HG03442 (cell line): ENCODE measurements at regions not wholly inside any gene's neighbourhood (a gene's known extent, or its start where the extent isn't known, plus 50 kb on each side); places are given as distances from the start of the nearest gene placed in this dataset.

ENCODE experiments used
- ATAC-seq: cut with Tn5 transposase; IDR thresholded peaks from one replicate; pipeline ENCODE4 v1.9.1; 2021; ENCODE audit warnings: mild to moderate bottlenecking, moderate library complexity; ENCODE audit not compliant: unreplicated experiment

DNA sequence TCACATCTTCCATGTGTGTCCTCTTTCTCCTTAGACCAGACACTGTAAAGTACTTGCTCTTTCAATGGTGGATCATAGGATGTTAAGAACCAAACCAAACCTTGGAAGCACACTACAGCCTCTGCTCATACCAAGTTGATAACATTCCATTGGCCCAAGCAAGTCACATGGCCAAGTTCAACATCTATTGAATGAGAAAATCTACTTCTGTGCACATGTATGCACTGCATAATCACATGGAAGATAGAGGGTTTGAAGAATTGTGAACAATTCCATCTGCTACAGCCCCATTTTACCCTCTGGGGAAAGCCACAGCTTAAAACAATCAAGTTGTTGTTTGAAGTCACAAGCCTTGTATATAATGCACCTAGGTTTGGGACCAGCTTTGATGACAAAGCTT, 68.2 kb downstream of the MFAP3 start:
- no peak for ATAC-seq

- ATAC-seq = no peak
These were observed 69.0 kb downstream of the MFAP3 start for GRCh38 chr5:154107756-154108155.

DNA sequence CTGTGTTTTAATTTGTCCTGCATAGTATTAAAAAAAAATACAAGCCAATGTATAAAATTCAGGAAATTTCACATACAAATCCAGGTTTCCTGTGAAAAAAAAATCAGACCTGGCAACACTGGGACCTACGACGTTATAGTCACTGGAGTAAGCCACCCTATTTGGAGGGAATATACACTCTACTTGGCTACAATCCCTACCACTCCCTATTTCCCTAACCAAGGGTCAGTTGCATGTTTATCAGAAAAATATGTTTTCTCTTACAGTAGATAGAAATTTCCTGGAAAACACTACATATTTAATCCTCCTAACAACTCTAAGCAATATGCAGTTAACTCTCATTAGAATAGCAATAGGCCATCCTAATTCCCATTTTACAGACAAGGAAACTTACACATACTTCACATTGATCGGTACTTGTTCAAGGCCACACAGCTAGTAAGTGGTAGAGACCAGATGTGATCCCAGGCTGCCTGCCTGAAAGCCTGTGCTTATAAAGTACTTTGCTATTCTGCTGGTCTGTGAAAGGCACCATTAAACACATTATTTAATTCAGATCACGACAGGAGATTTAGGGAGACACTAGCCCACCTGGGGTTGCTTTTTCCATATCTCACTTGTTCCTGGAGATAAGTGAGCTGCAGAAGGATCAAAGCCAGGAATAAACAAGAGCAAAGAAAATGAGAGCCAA, 70.8 kb downstream of the MFAP3 start:
- no peak for ATAC-seq

DNA sequence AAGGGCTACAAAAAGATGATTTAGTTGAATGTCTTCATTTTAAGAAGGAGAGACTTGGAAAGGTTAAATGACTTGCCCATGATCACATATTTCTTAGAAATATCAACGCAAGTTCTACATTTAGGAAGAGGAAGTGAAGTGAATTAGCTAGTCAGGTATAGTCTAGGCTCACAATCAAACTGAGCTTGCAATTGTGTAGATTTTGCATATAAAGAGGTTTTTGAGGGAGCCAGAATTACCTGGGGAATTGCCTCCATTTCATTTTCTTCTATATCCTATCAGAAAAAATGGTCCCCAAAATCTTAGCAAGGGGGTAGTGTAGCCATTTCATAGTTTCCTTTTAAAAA, 71.3 kb downstream of the MFAP3 start:
- no peak for ATAC-seq

- no peak for ATAC-seq
These were observed 71.9 kb downstream of the MFAP3 start for GRCh38 chr5:154110716-154111115.

DNA sequence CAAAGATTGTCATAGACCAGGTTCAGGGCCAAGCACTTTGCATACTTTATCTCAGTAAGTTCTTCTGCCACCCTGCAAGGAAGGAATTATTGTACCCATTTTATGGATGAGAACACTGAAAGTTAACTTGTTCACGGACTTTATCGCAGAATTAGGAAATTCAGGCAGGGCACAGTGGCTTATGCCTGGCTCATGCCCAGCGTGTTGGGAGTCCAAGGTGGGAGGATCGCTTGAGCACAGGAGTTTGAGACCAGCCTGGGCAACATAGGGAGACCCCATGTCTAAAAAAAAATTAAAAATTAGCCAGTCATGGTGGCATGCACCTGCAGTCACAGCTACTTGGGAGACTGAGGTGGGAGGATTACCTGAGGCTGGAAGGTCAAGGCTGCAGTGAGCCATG, 72.4 kb downstream of the MFAP3 start:
- no peak for ATAC-seq

- ATAC-seq = peak; percentile 73
These were observed 73.5 kb downstream of the MFAP3 start for GRCh38 chr5:154112255-154112654.

DNA sequence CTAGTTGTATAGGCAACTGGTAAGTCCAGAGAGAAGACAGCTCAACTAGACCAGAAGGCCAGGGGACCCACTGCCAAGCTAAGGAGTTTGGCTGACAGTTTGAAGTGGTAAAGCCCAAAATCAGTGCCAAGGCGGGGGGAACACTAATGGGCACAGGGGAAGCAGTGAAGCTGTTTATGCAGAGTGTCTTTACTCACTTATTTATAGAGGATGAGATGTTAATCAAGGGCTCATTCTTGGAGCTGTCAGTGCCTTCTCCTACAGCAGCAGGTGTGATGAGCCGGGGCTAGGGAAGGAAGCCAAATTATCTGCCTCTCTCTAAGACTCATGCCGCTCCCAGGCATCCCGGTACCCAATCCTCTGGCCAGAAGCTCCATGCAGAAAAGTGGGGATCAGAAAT, 75.2 kb upstream of the GALNT10 start:
- no peak for ATAC-seq

DNA sequence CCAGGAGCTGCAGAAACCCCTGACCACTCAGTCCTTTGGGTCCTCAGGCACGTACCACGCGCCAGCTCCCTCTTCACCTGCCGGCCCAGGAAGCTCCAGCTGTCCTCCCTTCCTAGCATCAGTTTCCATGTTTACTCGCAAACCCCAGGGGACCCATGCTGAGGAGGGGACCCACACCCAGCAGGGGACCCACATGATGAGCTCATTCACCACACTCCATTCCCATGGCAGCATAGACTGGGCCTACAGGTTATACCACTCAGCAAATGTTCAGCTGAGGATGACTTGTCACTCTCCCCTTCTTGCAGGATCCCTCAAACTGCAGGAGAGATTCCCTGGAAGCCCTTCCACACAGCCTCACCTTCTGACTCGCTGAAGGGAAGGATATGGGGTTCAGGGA, 73.5 kb upstream of the GALNT10 start:
- ATAC-seq = no peak

GRCh38 chr5:154117930-154118329, 72.6 kb upstream of the GALNT10 start:
- no peak for ATAC-seq

DNA sequence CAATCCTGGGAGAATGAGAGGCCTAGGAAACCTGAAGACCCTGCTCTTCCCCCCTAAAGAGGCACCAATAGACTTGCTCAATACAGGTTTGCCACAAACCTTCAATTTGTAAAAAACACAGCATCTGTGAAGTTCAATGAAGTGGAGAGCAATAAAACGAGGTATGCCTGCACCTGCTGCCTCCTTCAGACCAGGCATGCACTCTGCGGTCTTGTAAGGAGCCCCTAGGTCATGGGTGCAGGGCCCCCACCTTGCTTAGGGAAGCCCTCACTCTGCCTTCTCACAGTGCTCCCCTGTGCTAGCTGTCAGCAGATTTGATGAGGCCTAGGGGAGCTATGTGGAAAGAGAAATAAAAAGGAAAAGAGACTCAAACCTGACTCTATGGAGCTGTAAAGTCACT, 72.1 kb upstream of the GALNT10 start:
- ATAC-seq = peak; percentile 10

- peak; percentile 42 for ATAC-seq
These were observed 71.6 kb upstream of the GALNT10 start for GRCh38 chr5:154118893-154119336.

DNA sequence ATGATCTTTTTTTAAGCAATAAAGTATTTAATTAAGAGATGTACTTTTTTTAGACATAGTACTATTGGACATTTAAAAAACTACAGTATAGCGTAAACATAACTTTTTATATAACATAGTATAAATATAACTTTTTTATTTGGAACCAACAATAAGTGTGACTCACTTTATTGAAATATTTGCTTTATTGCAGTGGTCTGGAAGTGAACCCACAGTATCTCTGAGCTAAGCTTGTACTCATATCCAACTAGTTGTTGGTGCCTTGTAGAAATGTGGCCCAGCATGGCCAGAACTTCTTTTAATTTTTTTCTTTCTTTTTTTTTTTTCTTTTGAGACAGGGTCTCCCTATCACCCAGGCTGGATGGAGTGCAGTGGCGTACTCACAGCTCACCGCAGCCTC, 61.5 kb upstream of the GALNT10 start:
- ATAC-seq = no peak

DNA sequence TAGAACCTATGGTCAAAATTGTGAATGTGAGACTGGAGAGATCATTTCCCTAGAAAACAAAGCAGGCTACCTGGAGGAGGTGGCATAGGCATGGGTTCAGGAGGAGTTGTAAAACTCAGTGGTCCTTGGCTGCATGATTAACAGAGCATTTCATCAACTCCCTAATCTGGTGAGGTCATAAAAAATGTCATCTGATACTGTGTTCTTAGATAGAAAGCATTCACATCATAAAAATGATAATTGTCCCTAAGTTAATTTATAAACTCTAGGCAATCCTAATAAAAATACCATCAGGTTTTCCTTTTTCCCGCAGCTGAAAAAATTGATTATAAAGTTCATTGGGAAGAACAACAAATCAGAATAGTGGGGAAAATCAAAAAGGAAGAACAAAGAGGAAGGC, 60.6 kb upstream of the GALNT10 start:
- no peak for ATAC-seq

- ATAC-seq = no peak
These were observed 58.7 kb upstream of the GALNT10 start for GRCh38 chr5:154131817-154132216.

GRCh38 chr5:154132718-154133307, 57.7 kb upstream of the GALNT10 start:
- ATAC-seq = no peak

- no peak for ATAC-seq
These were observed 56.9 kb upstream of the GALNT10 start for GRCh38 chr5:154133591-154133990.

GRCh38 chr5:154134499-154134898, 56.0 kb upstream of the GALNT10 start:
- ATAC-seq = no peak

DNA sequence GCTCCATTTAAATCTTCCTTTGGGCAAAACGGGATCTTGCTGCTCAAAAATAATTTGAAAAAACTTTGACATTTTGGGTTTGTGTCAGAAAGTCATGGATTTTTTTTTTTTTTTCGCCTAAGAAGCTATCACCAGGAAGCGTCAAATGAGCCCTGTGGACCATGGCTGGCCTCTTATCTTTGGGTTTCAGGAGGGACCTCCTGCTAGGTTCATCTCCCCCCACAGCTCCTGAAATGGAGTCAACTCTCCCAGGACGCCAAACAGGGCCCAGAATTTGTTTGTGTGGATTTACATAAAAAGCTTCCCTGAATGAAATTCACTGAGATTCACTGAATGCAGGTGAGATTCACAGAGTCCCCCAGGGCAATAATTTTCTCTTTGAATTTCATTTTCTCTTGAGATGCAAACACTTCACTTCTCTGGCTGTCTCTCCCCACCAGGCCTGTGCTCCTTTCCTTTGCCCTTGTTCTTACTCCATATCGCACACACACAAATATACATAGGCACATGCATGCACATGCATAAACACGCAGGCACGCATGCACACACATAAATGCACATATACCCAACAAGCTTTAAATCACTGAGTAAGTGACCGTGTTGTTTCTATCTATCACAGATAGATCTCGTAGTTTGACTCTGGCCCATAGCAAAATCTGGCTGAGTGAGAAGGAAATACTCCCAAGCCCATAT, 55.3 kb upstream of the GALNT10 start:
- no peak for ATAC-seq

DNA sequence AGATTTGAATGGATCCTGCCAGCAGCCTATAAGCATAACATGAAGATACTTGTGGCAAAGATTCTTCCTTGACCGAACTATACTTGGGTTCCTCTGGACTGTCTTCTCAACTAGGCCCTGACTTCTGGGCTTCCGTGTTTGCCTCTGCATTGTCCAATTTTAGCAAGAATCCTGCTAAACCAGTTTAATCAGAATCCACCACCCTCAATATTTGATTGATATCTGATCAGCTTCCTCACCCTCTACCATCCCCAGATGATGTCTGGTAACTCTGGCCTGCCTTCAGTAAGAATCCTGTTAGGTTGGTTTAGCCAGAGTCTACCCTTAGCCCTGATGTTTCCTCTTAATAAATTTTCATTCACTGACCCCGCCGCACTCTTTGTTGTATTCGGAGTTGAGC, 54.4 kb upstream of the GALNT10 start:
- no peak for ATAC-seq

GRCh38 chr5:154138701-154139100, 51.8 kb upstream of the GALNT10 start:
- ATAC-seq = no peak

DNA sequence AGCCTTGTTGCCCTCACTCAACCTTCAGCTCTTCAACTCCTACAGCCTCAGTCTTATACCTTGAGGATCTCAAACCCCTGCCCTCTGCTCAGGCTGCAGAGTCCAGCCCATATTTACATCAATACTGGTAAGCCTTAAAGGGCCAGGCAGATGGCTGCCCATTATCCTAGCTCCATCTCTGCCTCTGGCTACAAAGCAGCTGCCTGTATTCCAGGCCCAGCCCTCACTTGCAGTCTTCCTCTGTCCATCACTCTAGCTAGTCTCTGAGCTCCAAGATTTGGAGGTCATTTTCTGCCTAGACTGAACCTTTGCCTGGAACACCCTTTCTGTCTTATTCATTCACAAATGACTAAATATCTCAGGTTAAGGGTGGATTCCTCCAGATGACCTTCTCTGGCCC, 50.2 kb upstream of the GALNT10 start:
- ATAC-seq = no peak
